Osteocyte (in vitro differentiated cells): ENCODE measurements at regions not wholly inside any gene's neighbourhood (a gene's known extent, or its start where the extent isn't known, plus 50 kb on each side); places are given as distances from the start of the nearest gene placed in this dataset.

Experiments used
- DNase-seq: peaks from one replicate; pipeline ENCODE4 v3.0.0; 2021; ENCODE audit warnings: mixed read lengths; ENCODE audit not compliant: unreplicated experiment; ENCODE audit errors: extremely low spot score
- H3K27ac Mint-ChIP-seq: one replicate; pipeline ENCODE4 v1.8.0; 2021; ENCODE audit warnings: mild to moderate bottlenecking, mixed read lengths; ENCODE audit not compliant: unreplicated experiment
- H3K27me3 Mint-ChIP-seq: one replicate; pipeline ENCODE4 v1.8.0; 2021; ENCODE audit warnings: mixed read lengths; ENCODE audit not compliant: unreplicated experiment
- H3K36me3 Mint-ChIP-seq: one replicate; pipeline ENCODE4 v1.8.0; 2021; ENCODE audit warnings: mixed read lengths; ENCODE audit not compliant: unreplicated experiment
- H3K4me1 Mint-ChIP-seq: one replicate; pipeline ENCODE4 v1.8.0; 2021; ENCODE audit warnings: mixed read lengths; ENCODE audit not compliant: unreplicated experiment
- H3K4me3 Mint-ChIP-seq: one replicate; pipeline ENCODE4 v1.8.0; 2021; ENCODE audit warnings: mild to moderate bottlenecking, moderate library complexity, mixed read lengths; ENCODE audit not compliant: unreplicated experiment
- H3K9me3 Mint-ChIP-seq: one replicate; pipeline ENCODE4 v1.8.0; 2021; ENCODE audit warnings: mixed read lengths; ENCODE audit not compliant: unreplicated experiment
- TF ChIP-seq, protein P1 (sequence below): fragments of 200-600 bp; sonication (generic); IDR thresholded peaks from 2 replicates; pipeline ENCODE4 v1.5.0; 2021; ENCODE audit warnings: antibody characterized with exemption, mild to moderate bottlenecking, moderate library complexity

DNA sequence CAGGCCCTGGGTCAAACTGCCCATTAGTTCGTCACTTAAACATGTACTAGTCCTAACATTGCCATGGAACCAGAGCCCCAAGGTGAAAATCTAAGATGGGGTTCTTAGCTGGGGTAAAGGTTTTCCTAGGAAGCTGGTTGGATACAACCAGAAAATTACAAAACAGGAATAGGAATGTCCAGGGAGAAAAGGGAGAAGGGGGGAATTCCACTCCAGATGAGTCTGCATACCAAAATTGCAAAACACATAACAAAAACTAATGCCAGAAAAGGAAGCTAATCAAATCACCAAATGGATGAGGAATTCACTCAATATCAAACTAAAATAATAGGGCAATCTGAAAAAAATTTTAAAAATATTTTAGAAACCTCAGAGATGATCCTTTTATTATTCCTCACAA lies 396.2 kb downstream of the EFNA5 start:
- Mint-ChIP-seq H3K9me3 (no peaks in the 10 kb centered on the region), H3K4me1 (peaks cover 3% of the 10 kb centered on the region), H3K27me3 (no peaks in the 10 kb centered on the region), H3K27ac (no peak overlapping the region), H3K36me3 (no peaks in the 10 kb centered on the region), H3K4me3 (no peak overlapping the region)
- DNase-seq = no peak
- TF ChIP-seq, protein P1, sequence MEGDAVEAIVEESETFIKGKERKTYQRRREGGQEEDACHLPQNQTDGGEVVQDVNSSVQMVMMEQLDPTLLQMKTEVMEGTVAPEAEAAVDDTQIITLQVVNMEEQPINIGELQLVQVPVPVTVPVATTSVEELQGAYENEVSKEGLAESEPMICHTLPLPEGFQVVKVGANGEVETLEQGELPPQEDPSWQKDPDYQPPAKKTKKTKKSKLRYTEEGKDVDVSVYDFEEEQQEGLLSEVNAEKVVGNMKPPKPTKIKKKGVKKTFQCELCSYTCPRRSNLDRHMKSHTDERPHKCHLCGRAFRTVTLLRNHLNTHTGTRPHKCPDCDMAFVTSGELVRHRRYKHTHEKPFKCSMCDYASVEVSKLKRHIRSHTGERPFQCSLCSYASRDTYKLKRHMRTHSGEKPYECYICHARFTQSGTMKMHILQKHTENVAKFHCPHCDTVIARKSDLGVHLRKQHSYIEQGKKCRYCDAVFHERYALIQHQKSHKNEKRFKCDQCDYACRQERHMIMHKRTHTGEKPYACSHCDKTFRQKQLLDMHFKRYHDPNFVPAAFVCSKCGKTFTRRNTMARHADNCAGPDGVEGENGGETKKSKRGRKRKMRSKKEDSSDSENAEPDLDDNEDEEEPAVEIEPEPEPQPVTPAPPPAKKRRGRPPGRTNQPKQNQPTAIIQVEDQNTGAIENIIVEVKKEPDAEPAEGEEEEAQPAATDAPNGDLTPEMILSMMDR = no peak

DNA sequence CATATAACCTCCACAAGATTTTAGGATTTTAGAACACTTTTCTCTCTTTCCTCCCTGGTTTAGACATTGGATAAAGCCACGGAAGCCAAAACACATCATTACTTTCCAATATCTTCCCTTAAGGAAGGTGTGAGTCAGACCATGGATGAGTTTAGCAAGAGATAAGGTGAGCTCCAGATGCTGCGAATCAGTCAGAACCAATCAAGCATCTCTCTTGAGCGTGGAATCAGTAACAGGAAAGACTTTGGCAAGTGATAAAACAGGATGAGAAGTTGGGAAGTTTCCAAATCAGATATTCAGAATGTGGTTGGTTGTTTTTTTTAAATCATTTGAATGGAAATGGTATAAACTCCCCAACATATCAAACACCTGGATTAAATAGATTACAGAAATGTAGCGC lies 397.8 kb downstream of the EFNA5 start:
- H3K27ac Mint-ChIP-seq = no peak overlapping the region
- TF ChIP-seq, protein P1 = no peak

DNA sequence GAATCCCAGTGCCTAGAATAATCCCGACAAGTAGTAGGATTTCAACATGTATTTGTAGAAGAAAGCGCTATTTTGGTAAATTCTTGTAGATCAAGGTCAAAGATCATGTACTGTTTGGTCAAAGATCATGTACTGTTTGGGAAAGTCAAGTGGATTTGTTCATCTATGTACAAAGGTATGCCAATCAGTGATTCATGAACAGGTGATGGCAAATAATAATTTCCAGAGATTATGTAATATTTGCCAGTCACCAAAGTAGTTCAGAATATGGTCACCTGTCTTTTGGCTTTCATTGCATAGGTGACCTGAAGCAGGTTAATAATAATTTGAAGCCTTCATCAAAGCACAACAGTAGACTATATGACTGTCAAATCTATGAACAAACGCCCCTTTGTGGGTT lies 398.2 kb downstream of the EFNA5 start:
- DNase-seq = no peak
- H3K9me3 Mint-ChIP-seq = no peaks in the 10 kb centered on the region
- H3K36me3 Mint-ChIP-seq = no peaks in the 10 kb centered on the region
- peaks cover 7% of the 10 kb centered on the region for H3K4me1 Mint-ChIP-seq
- H3K27ac Mint-ChIP-seq = no peak overlapping the region
- no peak overlapping the region for H3K4me3 Mint-ChIP-seq
- TF ChIP-seq, protein P1 = no peak
- H3K27me3 Mint-ChIP-seq = no peaks in the 10 kb centered on the region

More for the DNA sequence above, 397.8 kb downstream of the EFNA5 start:
- no peaks in the 10 kb centered on the region for H3K9me3 Mint-ChIP-seq
- peaks cover 7% of the 10 kb centered on the region for H3K4me1 Mint-ChIP-seq
- no peaks in the 10 kb centered on the region for H3K36me3 Mint-ChIP-seq
- H3K27me3 Mint-ChIP-seq = no peaks in the 10 kb centered on the region
- no peak for DNase-seq
- H3K4me3 Mint-ChIP-seq = no peak overlapping the region

DNA sequence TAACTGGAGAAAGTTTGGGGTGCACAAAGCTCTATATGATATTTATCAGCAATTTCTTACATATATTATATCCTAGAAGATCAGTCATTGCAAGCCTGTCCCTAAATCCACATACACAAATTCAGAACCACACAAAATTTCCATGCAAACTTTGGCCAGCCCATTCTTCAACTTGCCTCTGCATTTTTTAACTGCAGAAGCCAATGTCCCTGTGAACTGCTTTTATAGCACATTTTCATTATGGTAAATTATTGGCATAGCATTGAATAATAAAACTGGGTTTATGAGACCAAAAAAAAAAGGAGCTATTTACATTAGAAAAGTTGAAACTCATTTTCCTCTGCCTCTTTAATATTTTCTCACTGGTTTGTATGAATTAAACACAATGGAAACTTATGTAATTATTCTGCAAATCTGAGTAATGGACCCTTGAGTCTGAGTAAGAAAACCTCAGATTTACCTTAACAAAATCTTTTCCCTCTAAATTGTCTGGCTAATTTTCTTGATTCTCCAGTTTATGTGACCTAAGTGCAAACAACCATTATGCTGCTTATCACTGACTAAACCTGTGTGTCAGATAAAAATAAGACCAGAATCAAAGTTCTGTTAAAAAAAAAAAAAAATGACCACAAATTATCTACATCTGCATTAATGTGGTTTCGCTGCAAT lies 398.9 kb downstream of the EFNA5 start:
- Mint-ChIP-seq H3K27me3 (no peaks in the 10 kb centered on the region), H3K4me3 (no peak overlapping the region), H3K4me1 (peaks cover 7% of the 10 kb centered on the region), H3K9me3 (no peaks in the 10 kb centered on the region), H3K36me3 (no peaks in the 10 kb centered on the region), H3K27ac (no peak overlapping the region)
- TF ChIP-seq, protein P1 = no peak
- DNase-seq = no peak

DNA sequence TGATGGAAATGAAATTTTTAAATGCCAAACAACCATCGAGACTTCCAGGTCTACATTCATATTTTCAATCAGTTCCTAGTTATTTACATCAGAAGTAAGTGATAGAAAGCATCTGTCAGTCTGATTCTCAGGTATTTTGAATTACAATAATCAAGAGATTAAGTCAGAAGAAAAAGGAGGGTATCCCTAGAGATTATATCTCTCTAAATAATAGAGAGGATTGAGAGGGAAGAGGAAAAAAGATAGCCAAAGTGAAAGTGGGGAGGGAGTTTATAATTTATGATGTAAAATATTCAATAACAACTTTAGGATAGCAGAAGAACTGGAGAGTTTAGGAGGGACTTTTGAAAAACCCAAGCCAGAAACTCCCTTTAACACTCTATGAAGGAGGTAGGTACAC lies 400.2 kb downstream of the EFNA5 start:
- DNase-seq = no peak
- H3K4me3 Mint-ChIP-seq = no peak overlapping the region
- no peaks in the 10 kb centered on the region for H3K9me3 Mint-ChIP-seq
- H3K36me3 Mint-ChIP-seq = no peaks in the 10 kb centered on the region
- TF ChIP-seq, protein P1 = no peak
- H3K27me3 Mint-ChIP-seq = no peaks in the 10 kb centered on the region
- H3K27ac Mint-ChIP-seq = no peak overlapping the region
- H3K4me1 Mint-ChIP-seq = peaks cover 7% of the 10 kb centered on the region
